PC-3 (cell line): ENCODE measurements at regions not wholly inside any gene's neighbourhood (a gene's known extent, or its start where the extent isn't known, plus 50 kb on each side); places are given as distances from the start of the nearest gene placed in this dataset.
A peak's percentile ranks its signal among the peaks of the same experiment; 100 is the strongest.

Source experiments
- ATAC-seq: fragments of 200-7000 bp; cut with Tn5 transposase; 2 replicates; pipeline ENCODE4 v1.9.1; 2020; ENCODE audit warnings: mild to moderate bottlenecking, moderate library complexity
- BruUV-seq: library from RNA; stranded (reverse); fragments of 400-500 nt; replicated peaks from 2 replicates; lab custom pipeline; 2021; lab: Mats Ljungman, UMichigan
- CTCF ChIA-PET: fragments of 300-600 bp; sonication (Branson Sonifier 250); formaldehyde crosslinking; loops from one replicate; lab custom pipeline; 2022; ENCODE audit warnings: antibody characterized with exemption; lab: Charles Lee
- POLR2A ChIA-PET: fragments of 300-600 bp; sonication (Branson Sonifier 250); formaldehyde crosslinking; loops from one replicate; lab custom pipeline; 2022; ENCODE audit warnings: antibody characterized with exemption; ENCODE audit not compliant: unreplicated experiment; lab: Charles Lee
- DNase-seq: peaks from one replicate; pipeline ENCODE4 v3.0.0-alpha.2; 2015
- H2AFZ ChIP-seq: fragments of 300-600 bp; sonication (generic); 2 replicates; pipeline ENCODE4 v1.6.0; 2016; ENCODE audit warnings: antibody characterized with exemption, low read length
- H3F3A ChIP-seq: fragments of 300-600 bp; sonication (generic); one replicate; pipeline ENCODE4 v1.6.0; 2017; ENCODE audit warnings: antibody characterized with exemption, low read length, control low read depth, mild to moderate bottlenecking; ENCODE audit not compliant: unreplicated experiment
- H3K27ac ChIP-seq: fragments of 300-600 bp; sonication (generic); 2 replicates; pipeline ENCODE4 v1.5.1; 2016; ENCODE audit warnings: mild to moderate bottlenecking, low read length
- H3K27me3 ChIP-seq: fragments of 300-600 bp; sonication (generic); 2 replicates; pipeline ENCODE4 v1.6.1; 2016; ENCODE audit warnings: low read length, mixed read lengths
- H3K36me3 ChIP-seq: fragments of 300-600 bp; sonication (generic); 2 replicates; pipeline ENCODE4 v1.6.1; 2016; ENCODE audit warnings: low read depth, mixed run types, low read length, mixed read lengths
- H3K4me1 ChIP-seq: fragments of 300-600 bp; sonication (generic); 2 replicates; pipeline ENCODE4 v1.5.1; 2016; ENCODE audit warnings: low read length; ENCODE audit not compliant: insufficient read depth
- H3K4me2 ChIP-seq: fragments of 300-600 bp; sonication (generic); 2 replicates; pipeline ENCODE4 v1.6.0; 2016; ENCODE audit warnings: low read length
- H3K4me3 ChIP-seq: fragments of 300-600 bp; sonication (generic); 2 replicates; pipeline ENCODE4 v1.5.1; 2016; ENCODE audit warnings: mild to moderate bottlenecking, low read length, mixed read lengths
- H3K79me2 ChIP-seq: fragments of 300-600 bp; sonication (generic); 2 replicates; pipeline ENCODE4 v1.6.1; 2017; ENCODE audit warnings: low read length, mixed read lengths
- H3K9ac ChIP-seq: fragments of 300-600 bp; sonication (generic); 2 replicates; pipeline ENCODE4 v1.6.0; 2016; ENCODE audit warnings: mild to moderate bottlenecking, low read length
- H3K9me2 ChIP-seq: fragments of 300-600 bp; sonication (generic); replicated peaks from 2 replicates; pipeline ENCODE4 v1.6.1; 2016; ENCODE audit warnings: mixed run types, low read length, mixed read lengths
- H3K9me3 ChIP-seq: fragments of 300-600 bp; sonication (generic); 2 replicates; pipeline ENCODE4 v1.6.1; 2016; ENCODE audit warnings: low read length, mixed read lengths
- H4K20me1 ChIP-seq: fragments of 300-600 bp; sonication (generic); 2 replicates; pipeline ENCODE4 v1.6.1; 2016; ENCODE audit warnings: low read length, mixed read lengths
- CTCF ChIP-seq: fragments of 300-600 bp; sonication (generic); conservative IDR thresholded peaks from 2 replicates; pipeline ENCODE4 v1.5.1; 2017; ENCODE audit warnings: antibody characterized with exemption, low read depth, mild to moderate bottlenecking, low read length
- EZH2 ChIP-seq: fragments of 300-600 bp; sonication (generic); IDR thresholded peaks from one replicate; pipeline ENCODE4 v1.6.1; 2017; ENCODE audit warnings: antibody characterized with exemption, mild to moderate bottlenecking, low read length; ENCODE audit not compliant: unreplicated experiment
- EZH2phosphoT487 ChIP-seq: fragments of 300-600 bp; sonication (generic); IDR thresholded peaks from 2 replicates; pipeline ENCODE4 v1.6.1; 2018; ENCODE audit warnings: mild to moderate bottlenecking, antibody characterized with exemption, low read length, borderline replicate concordance
- intact Hi-C: fragments of 100-400 bp; cut with micrococcal nuclease; formaldehyde crosslinking; loops from 2 replicates; pipeline ENCODE4 v1.9.0; 2023

- peak; percentile 89 for DNase-seq
- TF ChIP-seq EZH2phosphoT487 (no peak), EZH2 (no peak), CTCF (no peak)
- ChIA-PET CTCF (no interaction called here), POLR2A (no interaction called here)
- H3K36me3 ChIP-seq = no peaks in the 10 kb centered on the region
- H3K9me3 ChIP-seq = no peaks in the 10 kb centered on the region
- peaks cover 8% of the 10 kb centered on the region; the same call in 1 of the 2 replicates for H3K4me1 ChIP-seq
- intact Hi-C loops = loop anchor here (1.0 kb wide), 4 partner anchors 22 to 157 kb away; no protein-coding TSS in a partner anchor
- H3K4me2 ChIP-seq = peak overlapping the region; percentile 15
- no peak overlapping the region for H3K4me3 ChIP-seq
- no peak overlapping the region for H3K27ac ChIP-seq
- H3K27me3 ChIP-seq = peaks cover 52% of the 10 kb centered on the region
- no peak overlapping the region for H3K9ac ChIP-seq
- no peaks in the 10 kb centered on the region; the same call in 1 of the 2 replicates for H3K9me2 ChIP-seq
- no peaks in the 10 kb centered on the region for H3F3A ChIP-seq
- no TSS peak for BruUV-seq
- no peak overlapping the region for H2AFZ ChIP-seq
- ATAC-seq = peak; percentile 76
- no peaks in the 10 kb centered on the region for H3K79me2 ChIP-seq
- H4K20me1 ChIP-seq = no peaks in the 10 kb centered on the region
Measured at GRCh38 chr14:55889124-55889523, 229.1 kb upstream of the PELI2 start.

DNA sequence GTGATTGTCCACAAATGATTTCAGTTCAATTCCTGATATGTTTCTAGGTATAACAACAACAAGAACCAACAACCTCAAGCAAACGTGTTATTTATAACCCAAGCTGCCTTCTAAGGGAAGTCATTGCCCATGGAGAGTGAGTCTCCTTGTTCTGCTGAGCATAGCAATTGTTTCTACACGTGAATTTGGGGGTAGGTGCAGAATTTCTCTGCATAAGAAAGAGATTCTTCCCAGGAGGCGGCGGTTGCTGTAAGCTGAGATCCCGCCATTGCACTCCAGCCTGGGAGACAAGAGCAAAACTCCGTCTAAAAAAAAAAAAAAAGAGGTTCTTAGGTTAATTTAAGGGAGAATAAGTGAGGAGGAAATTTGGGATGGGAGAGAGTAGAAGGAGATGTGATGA, 226.5 kb upstream of the PELI2 start:
- POLR2A ChIA-PET = no interaction called here
- Histone ChIP-seq H3K9me3 (no peaks in the 10 kb centered on the region), H3K4me1 (peaks cover 8% of the 10 kb centered on the region; the same call in 1 of the 2 replicates), H3K27me3 (peaks cover 53% of the 10 kb centered on the region), H2AFZ (no peak overlapping the region), H3K4me2 (no peak overlapping the region), H3K4me3 (no peak overlapping the region), H3K27ac (no peak overlapping the region), H3K9me2 (no peaks in the 10 kb centered on the region; the same call in 1 of the 2 replicates), H3K9ac (no peak overlapping the region), H3F3A (no peaks in the 10 kb centered on the region), H3K79me2 (no peaks in the 10 kb centered on the region), H4K20me1 (no peaks in the 10 kb centered on the region), H3K36me3 (no peaks in the 10 kb centered on the region)
- BruUV-seq = no TSS peak
- intact Hi-C loops = no loop called here
- CTCF ChIA-PET = no interaction called here
- TF ChIP-seq EZH2phosphoT487 (no peak), EZH2 (no peak), CTCF (no peak)
- DNase-seq (no peak), ATAC-seq (no peak)

GRCh38 chr14:55892906-55893305, 225.3 kb upstream of the PELI2 start:
- no TSS peak for BruUV-seq

More at GRCh38 chr14:55892906-55893305, 225.3 kb upstream of the PELI2 start:
- no peaks in the 10 kb centered on the region for H3K79me2 ChIP-seq
- no peaks in the 10 kb centered on the region for H3F3A ChIP-seq
- peaks cover 8% of the 10 kb centered on the region; the same call in 1 of the 2 replicates for H3K4me1 ChIP-seq
- intact Hi-C loops = no loop called here
- no peak overlapping the region for H3K4me2 ChIP-seq
- H3K27me3 ChIP-seq = peaks cover 51% of the 10 kb centered on the region
- H3K4me3 ChIP-seq = no peak overlapping the region
- H3K9me2 ChIP-seq = no peaks in the 10 kb centered on the region; the same call in 1 of the 2 replicates
- ChIA-PET POLR2A (no interaction called here), CTCF (interaction anchor here (0.6 kb wide), 1 partner anchor 182 kb away, joined by 3 read pairs; no protein-coding TSS in a partner anchor)
- ATAC-seq = no peak
- no peak for TF ChIP-seq EZH2phosphoT487
- TF ChIP-seq EZH2 = no peak
- no peak for TF ChIP-seq CTCF
- H3K9ac ChIP-seq = no peak overlapping the region
- H2AFZ ChIP-seq = no peak overlapping the region
- H3K27ac ChIP-seq = no peak overlapping the region
- no peaks in the 10 kb centered on the region for H3K9me3 ChIP-seq
- H3K36me3 ChIP-seq = no peaks in the 10 kb centered on the region
- DNase-seq = no peak
- H4K20me1 ChIP-seq = no peaks in the 10 kb centered on the region
